ENCODE measurements at regions not wholly inside any gene's neighbourhood (a gene's known extent, or its start where the extent isn't known, plus 50 kb on each side); places are given as distances from the start of the nearest gene placed in this dataset.
"Not testable (repeated sequence)": the region's sequence is repeated elsewhere in the genome, so short reads cannot be mapped to it uniquely, and the experiment has no call there.

DNA sequence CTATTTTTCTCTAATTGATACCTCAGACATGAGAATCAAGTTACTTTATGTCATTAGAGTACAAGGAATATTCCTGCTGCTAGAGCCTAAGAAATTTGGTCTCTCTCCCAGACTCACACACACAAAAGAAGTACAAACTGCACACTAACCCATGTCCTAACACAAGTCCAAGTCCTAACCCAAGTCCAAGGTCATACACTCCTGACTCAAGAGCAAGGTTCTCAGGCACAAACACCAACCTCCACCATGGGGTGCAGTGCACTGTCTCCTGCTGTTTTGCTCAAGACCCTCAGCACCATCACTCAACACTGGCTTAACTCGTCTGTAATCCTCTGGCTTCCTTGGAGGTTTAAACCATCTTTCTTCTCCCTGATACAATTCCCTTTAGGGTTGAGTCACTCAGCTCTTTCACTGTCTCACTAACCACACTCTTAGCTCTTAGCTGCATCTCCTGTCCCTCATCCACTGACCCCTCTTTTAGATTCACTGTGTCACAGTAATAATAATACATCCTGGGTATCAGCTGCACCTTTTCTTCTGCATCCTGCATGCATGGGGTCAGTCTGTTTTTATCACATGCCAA, 129.8 kb downstream of the BCL2L11 start:
- DNase-seq (ENCODE audit: insufficient read length, low spot score), result no peak
- TF ChIP-seq CTCF (IDR thresholded peaks at IDR 0.05; ENCODE audit: insufficient read depth, missing control alignments), result no peak
- no peak for FAIRE-seq

GRCh38 chr2:111251711-111252110, 131.0 kb downstream of the BCL2L11 start:
- TF ChIP-seq CTCF (IDR thresholded peaks at IDR 0.05; ENCODE audit: insufficient read depth, missing control alignments), result no peak
- FAIRE-seq (no peak), DNase-seq (ENCODE audit: insufficient read length, low spot score) (no peak)

DNA sequence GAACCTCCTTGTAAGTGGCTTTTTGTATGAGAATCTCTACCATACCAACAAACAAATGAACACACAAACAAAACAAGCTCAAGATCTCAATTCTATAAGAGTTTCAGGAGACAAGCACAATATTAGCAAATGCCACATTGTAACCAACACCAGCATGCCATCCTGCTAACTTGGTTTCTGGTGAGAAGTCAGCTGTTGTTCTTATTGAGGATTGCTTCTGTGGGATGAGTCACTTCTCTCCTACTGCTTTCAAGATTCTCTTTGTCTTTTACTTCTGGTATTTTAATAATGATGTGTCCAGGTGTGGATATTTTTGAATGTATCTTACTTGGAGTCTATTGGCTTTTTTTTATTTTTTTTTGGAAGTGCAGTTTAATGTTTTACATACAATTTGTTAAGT, 131.7 kb downstream of the BCL2L11 start:
- no peak for TF ChIP-seq CTCF (IDR thresholded peaks at IDR 0.05; ENCODE audit: insufficient read depth, missing control alignments)
- no peak for DNase-seq (ENCODE audit: insufficient read length, low spot score)
- FAIRE-seq, result no peak

- not testable (repeated sequence) for DNase-seq (ENCODE audit: insufficient read length, low spot score); FAIRE-seq
Observed at GRCh38 chr2:111254916-111255315, 134.2 kb downstream of the BCL2L11 start.

DNA sequence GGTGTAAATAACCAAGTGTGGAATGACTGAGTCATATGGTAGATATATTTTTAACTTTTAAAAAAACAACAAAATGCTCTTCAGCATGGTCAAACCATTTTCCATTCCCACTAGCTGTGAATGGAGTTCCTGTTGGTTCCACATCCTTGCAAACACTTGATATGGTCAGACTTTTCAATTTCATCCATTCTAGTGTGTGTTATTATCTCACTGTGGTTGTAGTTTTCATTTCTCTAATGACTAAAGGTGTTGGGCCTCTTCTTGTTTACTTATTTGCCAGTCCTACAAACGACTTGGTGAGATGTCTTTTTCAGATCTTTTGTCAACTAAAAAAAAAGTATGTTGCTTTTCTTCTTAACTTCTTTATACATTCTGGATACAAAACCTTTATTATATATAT, 135.9 kb downstream of the BCL2L11 start:
- FAIRE-seq; DNase-seq (ENCODE audit: insufficient read length, low spot score): not testable (repeated sequence)

DNA sequence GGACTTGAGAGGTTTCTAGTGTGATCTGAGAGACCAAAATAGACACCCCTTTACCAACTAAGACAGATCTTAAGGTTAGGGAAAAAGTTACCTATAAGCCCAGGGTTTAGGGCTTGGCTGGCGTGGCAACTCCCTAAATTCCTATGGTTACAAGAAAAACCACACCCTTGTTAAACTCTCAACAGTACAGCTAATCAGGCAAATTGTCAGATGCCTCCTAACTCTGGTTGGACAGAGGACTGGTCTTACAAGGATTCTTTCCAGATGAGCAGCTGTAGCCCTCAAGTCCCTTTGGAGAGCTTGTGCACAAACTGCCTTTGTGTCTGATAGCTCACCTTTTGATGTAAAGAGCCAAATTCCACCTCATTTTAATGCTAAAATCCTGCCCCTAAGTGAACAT, 136.9 kb downstream of the BCL2L11 start:
- FAIRE-seq, result not testable (repeated sequence)

DNA sequence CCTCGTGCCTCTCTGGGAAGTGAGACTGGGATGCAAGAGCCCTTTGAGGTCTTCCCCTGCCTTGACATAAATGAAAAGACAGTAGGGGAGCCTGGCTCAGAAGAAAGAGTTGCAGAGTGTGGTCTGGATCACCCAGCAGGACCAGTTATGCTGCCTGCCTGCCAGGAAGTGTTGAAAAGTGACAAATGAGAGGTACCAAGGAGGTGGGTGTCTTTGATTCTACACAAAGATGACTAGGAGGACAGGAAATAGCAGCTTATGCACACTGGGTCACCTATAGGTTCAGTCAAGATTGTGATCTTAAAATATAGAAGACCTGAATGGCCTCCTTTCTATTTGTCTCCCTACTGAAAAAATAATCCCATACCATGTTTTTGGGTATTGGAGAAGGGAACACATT, 137.6 kb downstream of the BCL2L11 start:
- not testable (repeated sequence) for DNase-seq (ENCODE audit: insufficient read length, low spot score); FAIRE-seq

More for the DNA sequence above, 136.9 kb downstream of the BCL2L11 start:
- not testable (repeated sequence) for DNase-seq (ENCODE audit: insufficient read length, low spot score)

GRCh38 chr2:111262627-111263379, 142.1 kb downstream of the BCL2L11 start:
- FAIRE-seq; DNase-seq (ENCODE audit: insufficient read length, low spot score): not testable (repeated sequence)

GRCh38 chr2:111263380-111264017, 142.8 kb downstream of the BCL2L11 start:
- FAIRE-seq; DNase-seq (ENCODE audit: insufficient read length, low spot score): not testable (repeated sequence)

GRCh38 chr2:111264956-111265355, 144.2 kb downstream of the BCL2L11 start:
- not testable (repeated sequence) for DNase-seq (ENCODE audit: insufficient read length, low spot score); FAIRE-seq

GRCh38 chr2:111266556-111266955, 145.8 kb downstream of the BCL2L11 start:
- not testable (repeated sequence) for DNase-seq (ENCODE audit: insufficient read length, low spot score); FAIRE-seq

DNA sequence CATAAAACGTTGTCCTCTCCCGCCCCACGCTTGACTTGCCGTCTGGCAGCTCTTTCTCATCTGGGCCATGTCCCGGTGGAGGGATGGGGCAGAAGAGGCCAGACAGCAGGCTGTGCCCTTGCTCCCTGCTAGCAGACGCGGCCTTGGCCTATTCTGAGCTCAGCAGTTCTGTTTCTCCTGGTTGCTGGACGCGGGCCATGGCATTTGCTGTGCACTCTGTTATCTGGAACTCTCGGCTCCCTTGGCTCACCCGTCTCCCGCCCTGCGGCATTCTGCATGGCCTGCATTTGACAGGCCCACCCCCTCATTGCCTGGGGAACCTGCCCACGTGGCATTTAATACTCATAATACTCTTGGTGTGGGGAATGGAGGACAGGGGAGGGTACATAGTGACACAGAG, 146.3 kb downstream of the BCL2L11 start:
- FAIRE-seq; DNase-seq (ENCODE audit: insufficient read length, low spot score): not testable (repeated sequence)

- not testable (repeated sequence) for FAIRE-seq; DNase-seq (ENCODE audit: insufficient read length, low spot score)
Observed at GRCh38 chr2:111269761-111270323, 149.1 kb downstream of the BCL2L11 start.

GRCh38 chr2:111270569-111270968, 149.9 kb downstream of the BCL2L11 start:
- not testable (repeated sequence) for FAIRE-seq

DNA sequence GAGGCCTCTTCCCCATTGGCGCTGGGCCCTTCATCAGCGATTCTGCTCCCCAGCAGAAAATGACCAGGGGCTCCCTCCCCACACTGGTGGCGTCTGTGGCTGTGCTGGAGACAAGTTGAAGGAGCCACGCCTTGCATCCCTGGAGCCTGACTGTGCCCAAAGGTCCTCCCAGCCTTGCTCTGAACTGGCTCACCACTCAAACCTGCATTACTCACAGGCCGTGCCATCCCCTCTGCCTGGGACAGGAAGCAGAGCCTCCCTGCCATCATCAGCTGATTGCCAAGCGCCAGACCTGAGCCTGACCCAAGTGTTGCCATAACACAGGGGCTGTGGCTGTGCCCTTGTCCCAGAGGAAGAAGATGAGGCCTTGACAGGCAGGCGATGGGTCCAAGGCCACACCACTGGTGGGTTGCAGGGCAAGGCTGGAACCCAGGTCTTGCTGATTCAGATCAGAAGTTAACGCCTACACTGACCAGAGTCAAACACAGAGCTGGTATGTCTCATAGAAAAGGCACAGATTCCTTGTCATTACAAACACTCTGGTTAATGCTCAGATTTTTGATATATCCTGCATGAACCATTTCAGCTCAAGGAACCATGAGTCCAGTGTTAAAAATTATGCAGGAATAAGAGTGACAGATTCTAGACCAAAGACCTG, 151.1 kb downstream of the BCL2L11 start:
- not testable (repeated sequence) for FAIRE-seq; DNase-seq (ENCODE audit: insufficient read length, low spot score)

More at GRCh38 chr2:111270569-111270968, 149.9 kb downstream of the BCL2L11 start:
- DNase-seq (ENCODE audit: insufficient read length, low spot score), result not testable (repeated sequence)
